NCI-H2171 treated with DMSO at 0.1 percent for 48 hours (cell line): ENCODE measurements at regions not wholly inside any gene's neighbourhood (a gene's known extent, or its start where the extent isn't known, plus 50 kb on each side); places are given as distances from the start of the nearest gene placed in this dataset.
A peak's percentile ranks its signal among the peaks of the same experiment; 100 is the strongest.

Source experiments
- DNase-seq: peaks from one replicate; lab custom pipeline; 2025; lab: John Stamatoyannopoulos, UW

DNA sequence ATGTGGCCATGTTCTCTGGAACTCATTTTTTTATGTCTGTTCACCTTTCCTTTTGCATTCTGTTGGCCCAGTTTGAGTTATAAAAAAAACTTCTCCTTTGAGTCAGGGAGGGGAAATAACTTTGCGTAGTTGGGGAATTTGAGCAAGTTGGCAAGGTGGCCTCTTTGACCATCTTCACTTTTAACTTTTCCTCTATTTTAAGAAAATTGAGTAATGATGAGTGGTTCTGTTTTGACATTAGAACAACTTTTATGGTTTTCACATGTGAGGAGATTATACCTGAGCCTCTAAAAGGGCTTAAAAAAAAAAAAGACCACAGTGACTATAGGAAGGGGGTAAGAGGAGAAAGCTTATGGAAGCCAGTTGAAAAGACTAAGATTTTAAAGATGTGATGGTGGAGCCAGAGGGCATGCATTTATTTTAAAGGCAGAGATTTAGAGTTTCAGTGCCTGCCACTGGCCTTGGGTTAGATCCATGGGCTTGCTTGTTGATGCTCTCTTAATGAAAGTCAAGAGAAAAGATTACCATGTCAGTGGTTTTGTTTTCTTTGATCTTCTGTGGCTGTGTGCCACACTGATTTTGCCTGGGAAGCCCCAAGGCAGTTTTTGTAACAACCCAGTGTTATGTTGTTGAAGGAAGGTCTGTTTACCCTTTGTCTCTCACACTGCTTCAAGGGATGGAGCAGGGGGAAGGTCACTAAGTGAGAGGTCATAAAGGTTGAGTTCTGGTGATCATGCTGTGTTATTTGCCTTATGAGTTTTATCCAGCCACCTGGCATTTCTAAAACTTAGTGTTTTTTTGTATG lies 219.7 kb upstream of the CD180 start:
- DNase-seq: no peak

DNA sequence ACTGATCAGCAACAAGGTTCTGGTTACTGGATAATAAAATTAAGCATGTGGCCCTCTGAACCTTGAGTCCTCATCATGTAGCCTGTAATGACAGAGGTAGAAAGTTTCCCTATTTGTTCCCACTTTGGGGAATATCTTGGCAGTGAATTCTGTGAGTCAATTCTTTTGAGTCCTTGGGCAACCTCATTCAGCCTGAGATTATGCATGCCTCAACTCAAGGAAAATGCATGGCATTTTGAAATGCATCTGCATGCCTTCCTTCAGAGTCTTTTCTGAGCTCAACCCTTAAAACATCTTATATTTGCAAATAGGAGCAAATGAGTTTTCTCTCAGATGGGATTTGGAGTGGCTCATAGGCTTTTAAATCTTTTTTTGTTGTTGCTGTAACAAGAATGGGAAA lies 218.1 kb upstream of the CD180 start:
- no peak for DNase-seq

DNA sequence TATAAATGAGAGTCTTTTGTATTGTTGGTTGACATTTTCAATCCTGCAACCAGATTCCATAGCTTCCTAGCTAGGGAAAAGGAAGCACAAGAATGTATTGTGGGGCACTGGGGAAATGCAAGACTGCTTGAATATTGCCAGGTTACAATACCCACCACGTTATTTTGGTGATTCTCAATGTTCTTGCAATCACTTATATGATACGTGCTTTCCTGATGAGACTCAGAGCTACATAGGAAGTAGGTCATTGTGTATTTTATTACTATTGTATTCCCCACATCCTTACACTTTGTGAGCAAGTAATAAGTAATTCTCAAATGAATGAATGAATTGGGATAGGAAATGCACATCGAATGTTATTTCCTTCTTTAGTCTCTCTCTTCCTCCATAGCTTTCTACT lies 217.1 kb upstream of the CD180 start:
- no peak for DNase-seq

DNA sequence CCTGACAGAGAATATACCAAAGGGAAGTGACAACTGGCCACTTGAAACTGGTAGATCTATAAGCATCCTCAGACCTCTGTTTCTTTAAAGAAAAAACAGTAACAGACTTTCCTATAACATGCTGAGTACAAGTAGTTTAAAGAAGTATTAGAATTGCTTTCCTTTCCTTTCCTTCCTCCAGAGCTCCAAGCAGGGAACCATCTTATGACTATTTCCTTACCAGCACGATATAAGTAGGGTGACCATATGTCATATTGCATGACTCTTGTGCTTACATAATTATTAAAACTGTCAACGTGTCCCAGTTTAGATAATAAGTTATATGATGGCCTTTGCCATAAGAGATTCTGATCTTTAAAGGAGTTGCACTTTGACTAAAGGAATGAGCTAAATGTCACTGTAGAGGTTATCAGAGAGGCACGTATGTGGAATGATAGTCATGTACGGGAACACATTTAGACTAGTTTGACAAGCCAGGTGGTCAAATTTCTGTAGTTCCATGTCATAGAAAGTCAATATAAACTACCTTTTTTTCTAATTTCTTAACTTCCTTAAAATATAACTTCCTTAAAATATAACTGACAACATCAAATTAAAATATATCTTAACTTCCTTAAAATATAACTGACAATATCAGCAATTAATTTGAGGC lies 212.7 kb upstream of the CD180 start:
- no peak for DNase-seq

DNA sequence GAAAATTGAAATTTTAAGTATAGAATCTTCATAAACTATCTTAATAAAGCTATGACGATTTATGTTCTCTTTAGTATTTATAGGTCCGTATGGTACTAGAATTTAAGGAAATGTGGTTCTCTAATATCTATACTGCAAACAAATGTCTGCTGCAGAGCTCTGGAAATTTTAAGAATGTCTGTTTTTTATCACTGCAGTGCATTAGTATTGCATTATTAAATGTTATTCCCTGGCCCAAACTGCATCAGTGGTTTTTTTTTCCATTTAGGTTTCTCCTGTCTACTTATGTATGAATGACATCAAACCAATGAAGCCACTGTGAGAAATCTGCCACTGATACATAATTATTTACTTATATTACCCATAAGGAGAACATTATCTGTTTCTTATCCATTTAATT lies 211.4 kb upstream of the CD180 start:
- DNase-seq: no peak

DNA sequence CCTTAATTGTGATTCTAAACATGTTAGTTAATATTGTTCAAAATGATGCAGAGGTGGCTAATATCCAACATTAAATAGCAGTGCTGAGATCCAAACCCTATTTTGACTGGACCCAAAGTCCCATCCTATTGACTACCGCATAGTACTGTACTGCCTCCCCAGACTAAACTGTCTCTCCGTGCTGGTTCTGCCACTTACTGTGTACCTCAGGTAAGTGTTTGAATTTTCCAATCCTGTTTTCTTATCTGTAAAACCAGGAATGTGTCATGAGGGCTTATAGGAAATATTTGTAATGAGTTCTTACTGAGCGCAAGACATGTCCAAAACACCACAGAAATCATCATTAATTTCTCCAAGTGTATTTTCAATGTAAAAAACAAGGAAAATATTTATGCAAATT lies 209.2 kb upstream of the CD180 start:
- DNase-seq: no peak

DNA sequence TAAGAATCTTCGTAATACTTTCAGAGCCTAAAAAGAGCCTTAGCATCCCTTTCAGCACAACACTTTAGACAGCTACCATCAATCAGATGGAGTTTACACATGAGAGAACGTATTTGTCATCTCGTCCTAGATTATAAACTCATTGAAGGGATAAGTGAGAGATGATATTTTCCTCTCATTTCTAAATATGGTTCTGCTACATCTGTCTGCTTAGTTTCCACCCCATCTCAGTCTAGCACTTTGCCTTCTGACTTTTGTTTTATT lies 208.4 kb upstream of the CD180 start:
- DNase-seq: peak; percentile 9

DNA sequence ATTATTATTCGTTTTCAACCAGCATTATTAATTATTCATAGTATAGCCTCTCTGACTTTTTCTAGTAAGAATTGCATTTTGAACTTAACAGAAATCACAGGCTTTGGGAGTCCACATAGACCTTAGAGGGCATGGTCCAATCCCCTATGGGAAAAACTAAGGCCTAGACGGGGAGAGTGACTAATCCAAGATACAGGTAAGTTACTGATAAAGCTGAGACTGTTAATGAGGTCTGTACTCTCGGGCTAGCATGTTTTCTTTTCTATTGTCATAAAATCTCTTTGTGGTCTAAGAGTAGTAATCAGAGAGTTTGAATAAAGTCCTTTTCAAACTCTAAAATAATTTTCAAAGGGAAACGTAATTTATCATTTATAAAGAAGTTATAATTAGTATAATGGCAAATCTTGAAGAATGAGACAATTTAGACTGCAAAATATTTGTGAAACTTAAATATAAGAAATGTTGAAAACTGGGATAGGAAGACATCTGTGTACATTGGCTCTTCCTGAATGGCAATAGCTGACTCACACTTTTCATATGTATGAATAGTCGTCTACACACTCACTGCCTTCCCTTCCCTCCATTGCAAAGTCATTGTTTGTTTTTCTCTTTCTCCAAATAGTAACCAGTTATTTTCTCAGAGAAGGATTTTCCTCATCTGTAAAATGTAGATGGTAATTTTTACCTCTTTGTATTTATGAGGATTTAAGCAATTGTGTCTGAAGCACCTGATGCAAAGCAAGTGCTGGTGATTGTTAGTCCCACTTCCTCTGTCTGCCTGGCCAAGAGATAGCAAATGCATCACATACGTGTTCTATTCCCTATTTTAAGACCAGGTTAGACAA lies 207.9 kb upstream of the CD180 start:
- DNase-seq: no peak

DNA sequence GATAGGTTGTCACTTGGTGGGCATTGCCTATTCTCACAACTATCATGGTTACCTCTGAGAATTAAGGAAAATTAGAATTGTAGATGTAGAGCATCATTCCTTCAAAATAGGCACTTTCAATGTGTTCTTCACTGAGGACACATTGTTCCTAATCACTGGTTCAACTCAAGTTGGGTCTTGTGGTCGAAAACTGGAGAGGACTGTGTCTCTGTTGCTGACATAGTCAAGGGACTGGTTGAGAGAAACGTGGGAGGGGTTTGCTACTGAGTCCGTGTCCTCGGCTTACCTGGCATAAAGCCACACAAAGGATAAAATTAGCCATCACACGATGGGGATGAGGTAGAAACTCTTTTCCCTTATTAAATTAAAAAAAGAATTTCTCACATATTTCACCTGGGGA lies 205.9 kb upstream of the CD180 start:
- no peak for DNase-seq

DNA sequence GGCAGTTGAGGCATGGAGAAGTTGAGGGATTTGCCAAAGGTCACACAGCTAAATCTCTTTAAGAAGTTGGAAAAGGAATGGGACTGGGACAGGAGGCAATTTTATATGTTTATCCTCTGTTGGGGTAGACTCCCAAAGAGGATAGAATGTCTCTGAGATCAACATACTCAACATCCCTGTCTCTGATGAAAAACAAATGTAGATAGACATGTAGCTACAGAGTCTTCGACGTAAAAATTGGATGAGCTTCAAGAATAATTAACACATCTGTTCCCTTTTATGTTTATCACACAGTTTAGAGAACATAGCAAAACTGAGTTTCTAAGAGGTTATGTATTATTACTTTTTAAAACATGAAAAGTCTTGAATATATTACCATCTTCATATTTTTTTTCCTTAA lies 204.6 kb upstream of the CD180 start:
- peak; percentile 65 for DNase-seq

DNA sequence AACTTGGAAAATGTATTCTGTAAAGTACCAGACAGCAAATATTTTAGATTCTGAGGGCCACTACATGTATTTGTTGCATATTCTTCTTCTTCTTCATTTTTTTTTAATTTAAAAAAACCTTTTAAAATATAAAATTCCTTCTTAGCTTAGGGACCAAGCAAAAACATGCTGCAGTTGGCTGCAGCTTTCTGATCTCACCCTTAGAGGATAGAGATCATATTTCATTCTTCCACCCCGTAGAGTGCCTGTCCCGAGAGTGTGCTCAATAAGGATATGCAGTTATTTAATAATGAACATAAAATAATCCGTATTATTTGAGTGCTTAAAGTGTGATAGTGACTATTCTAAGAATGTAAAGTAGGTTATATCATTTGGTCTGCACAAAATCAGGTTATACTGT lies 204.2 kb upstream of the CD180 start:
- peak; percentile 55 for DNase-seq

DNA sequence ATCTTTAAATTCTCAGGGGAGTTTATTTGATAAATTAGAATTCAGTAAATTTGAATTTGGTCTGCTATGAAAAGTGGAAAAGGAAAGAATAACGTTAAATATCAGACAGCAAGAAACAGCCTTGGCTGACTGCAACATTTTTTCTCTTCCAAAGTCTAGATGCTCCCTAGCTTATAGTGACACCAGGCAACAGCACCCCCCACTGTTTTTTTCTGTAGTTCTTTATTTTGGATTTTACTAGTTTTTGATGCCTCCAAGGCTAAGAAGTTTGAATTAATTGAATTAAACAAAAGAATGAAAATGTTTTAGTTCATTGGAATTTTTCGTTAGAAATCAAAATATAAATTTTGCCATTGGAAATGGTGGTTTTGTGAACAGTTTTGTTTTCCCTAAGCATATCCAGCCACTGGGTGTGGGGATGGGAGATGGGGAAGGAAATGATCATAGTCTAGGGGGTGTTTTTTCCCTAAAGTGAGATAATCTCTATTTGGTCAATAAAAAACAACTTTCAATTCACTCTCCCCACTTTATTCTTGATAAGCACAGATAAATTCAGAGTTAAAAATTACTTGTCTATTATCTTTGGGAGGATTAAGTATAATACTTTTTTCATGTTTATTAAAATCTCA lies 199.3 kb upstream of the CD180 start:
- no peak for DNase-seq

DNA sequence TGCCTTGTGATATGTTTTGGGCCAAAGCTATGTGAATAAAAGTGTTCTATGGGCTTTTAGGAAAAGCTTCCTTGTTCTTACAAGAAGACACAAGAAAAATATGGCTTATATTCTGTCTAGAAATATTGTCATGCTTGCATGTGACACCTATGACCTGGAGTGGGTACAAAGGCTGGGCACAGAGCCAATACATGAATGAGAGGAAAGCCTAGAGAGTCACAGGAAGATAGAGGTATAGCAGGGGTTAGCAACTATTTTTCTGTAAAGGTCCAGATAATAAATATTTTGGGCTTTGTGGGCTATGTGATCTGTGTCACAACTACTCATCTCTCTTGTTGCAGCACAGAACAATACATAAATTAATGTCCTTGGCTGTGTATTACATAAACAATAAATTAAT lies 196.6 kb upstream of the CD180 start:
- no peak for DNase-seq

DNA sequence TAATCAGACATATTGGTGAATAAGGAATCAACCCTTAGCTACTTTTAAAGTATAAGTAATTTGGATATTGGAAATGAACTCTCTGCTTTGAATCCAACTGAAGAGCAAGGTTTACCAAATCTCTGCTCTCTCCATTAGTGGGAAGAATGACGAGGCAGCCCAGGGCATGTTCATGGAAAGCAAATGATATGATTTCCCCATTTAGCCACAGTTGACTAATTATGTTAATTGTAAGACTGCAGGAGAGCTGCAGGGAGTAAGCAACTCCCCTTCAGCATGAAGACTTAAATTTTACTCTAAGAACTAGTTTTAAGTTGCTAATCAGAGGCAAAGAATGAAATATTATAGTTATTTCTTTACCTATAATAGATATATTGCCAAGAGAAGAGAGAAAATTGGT lies 194.3 kb upstream of the CD180 start:
- DNase-seq: no peak

DNA sequence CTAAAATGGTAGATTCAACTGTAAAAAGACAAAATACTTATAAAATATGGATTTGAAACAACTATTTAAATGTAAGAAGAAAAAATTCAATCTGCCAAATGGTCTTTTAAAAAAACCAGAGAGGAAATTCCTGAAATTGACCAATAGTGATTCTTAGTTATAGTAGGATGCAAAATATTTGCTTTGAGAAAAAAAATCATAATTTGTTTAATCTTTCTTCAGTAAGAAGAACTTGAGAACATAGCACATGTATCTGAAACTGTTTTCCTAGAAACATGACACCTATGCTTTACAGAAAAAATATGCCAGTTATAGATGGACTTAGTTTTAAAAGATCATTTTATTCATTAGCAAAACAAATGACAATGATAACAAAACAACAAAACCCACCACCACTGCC lies 186.9 kb upstream of the CD180 start:
- DNase-seq: peak; percentile 5

DNA sequence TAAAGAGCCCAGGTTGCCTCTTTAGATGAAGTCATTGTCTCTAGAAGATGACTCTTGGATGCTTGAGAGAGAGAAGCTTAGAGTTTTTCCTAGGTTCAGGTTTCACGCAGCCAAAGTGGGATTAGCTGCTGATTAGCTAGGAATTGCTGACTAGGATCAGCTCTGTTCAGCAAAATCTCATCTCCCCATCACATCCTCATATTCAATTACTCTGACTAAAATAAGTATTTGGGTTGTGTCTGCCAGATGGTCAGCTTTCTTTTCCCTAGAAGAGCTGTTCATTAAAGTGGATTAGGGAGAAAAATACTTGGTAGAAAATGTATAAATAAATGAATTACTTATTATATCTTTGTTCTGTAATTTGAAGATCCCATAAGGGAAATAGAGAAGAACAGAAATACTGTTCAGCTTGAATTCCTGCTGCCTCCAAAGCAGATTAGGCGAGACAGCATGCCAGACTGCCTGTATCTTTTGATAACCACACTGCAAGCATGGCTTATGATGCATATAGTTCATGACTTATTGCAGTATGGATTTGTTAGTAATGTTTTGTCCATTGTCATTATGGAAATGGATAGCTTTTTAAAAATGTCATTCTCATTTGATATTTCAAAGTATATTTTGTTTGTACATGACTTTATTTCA lies 184.8 kb upstream of the CD180 start:
- DNase-seq: peak; percentile 49

DNA sequence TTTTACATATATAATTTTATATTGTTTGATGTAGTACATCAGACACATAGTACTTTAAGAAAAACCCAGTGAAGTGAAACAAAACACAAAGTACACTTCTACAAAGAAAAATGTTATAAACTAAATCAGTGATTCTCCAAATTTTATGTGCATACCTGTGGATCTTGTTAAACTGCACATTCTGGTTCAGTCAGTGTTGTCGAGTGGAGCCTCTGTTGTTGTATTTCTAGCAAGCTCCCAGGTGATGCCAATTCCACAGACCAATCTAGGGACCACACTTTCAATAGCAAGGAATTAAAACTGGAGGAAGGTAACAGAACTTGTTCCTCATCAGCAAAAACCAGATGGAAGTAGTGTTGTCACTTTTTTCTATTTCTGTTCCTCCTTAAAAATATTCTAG lies 183.8 kb upstream of the CD180 start:
- no peak for DNase-seq

DNA sequence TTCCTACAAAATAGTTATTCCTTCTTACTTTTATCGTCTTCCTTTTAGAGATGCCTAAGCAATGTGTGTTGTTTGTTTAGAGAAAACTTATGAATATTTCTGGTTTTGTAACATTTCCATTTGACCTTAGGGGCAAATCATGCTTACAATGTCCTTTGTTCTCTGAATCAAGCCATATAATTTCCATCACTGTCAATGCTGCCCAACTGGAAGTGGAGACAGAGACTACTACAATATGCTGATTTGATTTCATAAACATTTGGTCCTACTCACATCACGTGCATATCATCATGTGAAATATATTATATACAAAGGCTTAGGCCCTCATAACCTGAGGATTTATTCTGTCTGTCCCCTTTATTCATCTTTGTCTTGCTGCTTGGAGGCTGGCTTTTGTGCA lies 183.2 kb upstream of the CD180 start:
- no peak for DNase-seq

DNA sequence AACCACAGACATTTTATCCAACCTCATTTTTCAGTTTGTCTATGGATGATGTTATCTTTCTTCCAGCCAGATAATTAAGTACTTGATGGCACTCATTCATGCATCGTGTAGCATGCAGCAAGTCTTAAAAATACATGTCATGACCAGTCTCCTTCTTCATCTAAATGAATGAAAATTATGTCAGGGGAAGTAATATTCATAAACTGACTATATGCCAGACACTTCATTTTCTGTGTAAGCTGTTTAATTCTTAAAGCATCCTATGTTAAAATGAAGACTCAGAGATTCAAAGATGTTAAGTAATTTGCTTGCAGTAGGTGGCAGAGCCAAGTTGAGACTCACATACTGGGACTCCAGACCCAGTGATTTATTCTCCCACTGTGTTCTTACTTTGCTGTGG lies 181.7 kb upstream of the CD180 start:
- peak; percentile 18 for DNase-seq

DNA sequence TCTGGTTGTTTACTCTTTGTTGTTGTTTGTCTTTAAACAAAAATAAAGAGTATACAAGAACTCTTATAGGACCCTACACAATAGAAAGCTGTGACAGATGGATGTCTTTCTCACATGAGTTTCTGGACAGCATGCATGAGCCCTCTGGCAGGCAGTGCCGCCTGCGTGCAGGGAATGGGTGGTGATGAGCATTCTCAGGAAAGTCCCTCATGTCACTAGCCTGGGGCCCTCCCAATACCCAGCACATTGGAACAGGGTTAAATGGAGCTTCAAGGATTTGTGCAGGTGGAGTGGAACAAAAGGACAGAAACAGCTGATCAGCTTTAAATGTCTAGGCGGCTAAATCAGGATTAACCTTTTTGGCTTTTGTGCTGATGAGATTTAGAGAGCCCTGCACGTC lies 181.0 kb upstream of the CD180 start:
- no peak for DNase-seq

DNA sequence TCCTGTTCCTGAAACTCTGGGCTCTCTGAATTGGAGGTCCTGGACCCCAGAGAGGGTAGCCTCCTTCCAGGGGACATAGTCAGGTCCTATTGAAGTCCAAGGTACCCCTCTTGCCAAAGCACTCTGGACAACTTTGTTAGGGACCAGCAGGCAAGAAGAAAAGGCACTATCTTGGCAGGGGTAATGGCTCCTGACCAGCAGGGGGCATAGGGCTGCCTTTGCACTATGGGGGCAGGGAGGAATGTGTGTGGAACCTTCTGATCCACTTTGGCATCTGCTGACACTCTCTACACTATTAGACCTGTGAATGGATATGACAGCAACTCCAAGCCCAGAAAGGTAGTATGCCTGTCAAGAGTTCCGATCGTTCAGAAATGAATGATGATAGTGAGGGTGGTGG lies 179.0 kb upstream of the CD180 start:
- DNase-seq: no peak

DNA sequence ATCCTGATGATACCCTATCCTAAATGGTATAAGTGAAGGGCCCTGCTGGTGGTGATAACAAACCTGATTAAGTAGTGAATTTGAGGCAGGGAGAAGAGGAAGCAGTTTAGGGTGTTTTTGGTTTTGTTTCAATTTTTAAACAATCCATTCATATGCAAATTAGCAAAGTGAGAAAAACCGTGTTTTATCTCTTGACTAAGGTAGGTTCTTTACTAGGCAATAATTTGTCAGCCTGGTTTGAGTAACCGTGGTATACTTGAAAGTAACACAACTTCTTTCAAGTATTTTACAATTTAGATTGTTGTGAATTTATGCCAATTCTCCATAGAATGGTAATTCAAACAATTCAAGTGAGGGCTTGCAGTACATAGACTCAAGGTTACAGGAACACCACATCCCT lies 177.8 kb upstream of the CD180 start:
- DNase-seq: no peak
